Stimulated activated memory B cell treated with anti-CD40 and anti-IgM and Interleukin-4, amounts not matched to agents 10 μg/mL and 1 μg/mL and 100 μg/mL, for 72 hours (primary cell): ENCODE measurements at regions not wholly inside any gene's neighbourhood (a gene's known extent, or its start where the extent isn't known, plus 50 kb on each side); places are given as distances from the start of the nearest gene placed in this dataset.
"Not testable (repeated sequence)": the region's sequence is repeated elsewhere in the genome, so short reads cannot be mapped to it uniquely, and the experiment has no call there.

Experiments used
- ATAC-seq: fragments of 150-1000 bp; cut with Tn5 transposase; 2 replicates; pipeline ENCODE4 v1.10.0; 2021
- H3K27ac Mint-ChIP-seq: one replicate; pipeline ENCODE4 v1.8.0; 2022; ENCODE audit warnings: mild to moderate bottlenecking, mixed read lengths
- H3K27me3 Mint-ChIP-seq: one replicate; pipeline ENCODE4 v1.8.0; 2022; ENCODE audit warnings: mixed read lengths
- H3K36me3 Mint-ChIP-seq: one replicate; pipeline ENCODE4 v1.8.0; 2022; ENCODE audit warnings: mixed read lengths
- H3K4me1 Mint-ChIP-seq: one replicate; pipeline ENCODE4 v1.8.0; 2022; ENCODE audit warnings: mixed read lengths
- H3K4me3 Mint-ChIP-seq: one replicate; pipeline ENCODE4 v1.8.0; 2022; ENCODE audit warnings: mild to moderate bottlenecking, moderate library complexity, mixed read lengths
- H3K9me3 Mint-ChIP-seq: one replicate; pipeline ENCODE4 v1.8.0; 2022; ENCODE audit warnings: mixed read lengths

DNA sequence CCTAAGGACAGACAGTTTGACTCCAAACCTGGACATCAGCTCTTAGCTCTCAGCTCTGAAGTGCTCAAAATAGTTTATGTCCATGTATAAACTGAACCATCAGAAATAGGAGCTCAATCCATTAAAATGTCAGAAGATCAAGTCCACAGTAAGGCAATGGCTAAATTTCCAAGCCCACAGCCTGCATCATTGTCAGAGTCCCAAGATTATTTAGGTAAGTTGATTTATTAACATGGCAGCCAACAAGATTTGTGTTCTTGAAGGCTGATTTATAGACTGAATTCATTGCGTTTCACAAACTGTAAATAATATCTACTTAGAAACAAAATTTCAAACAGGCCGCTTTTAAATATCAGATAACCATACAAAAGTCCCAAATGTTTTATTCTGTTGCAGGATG is 286.5 kb upstream of the ADGRL3 start:
- no peak overlapping the region for H3K27ac Mint-ChIP-seq
- no peaks in the 10 kb centered on the region for H3K27me3 Mint-ChIP-seq
- no peaks in the 10 kb centered on the region for H3K36me3 Mint-ChIP-seq
- no peak for ATAC-seq
- peaks cover 3% of the 10 kb centered on the region for H3K9me3 Mint-ChIP-seq
- H3K4me3 Mint-ChIP-seq, result no peak overlapping the region
- H3K4me1 Mint-ChIP-seq, result no peaks in the 10 kb centered on the region

- H3K4me3 Mint-ChIP-seq, H3K4me1 Mint-ChIP-seq, ATAC-seq, H3K9me3 Mint-ChIP-seq, H3K27ac Mint-ChIP-seq, H3K27me3 Mint-ChIP-seq, H3K36me3 Mint-ChIP-seq: not testable (repeated sequence)
Measured at GRCh38 chr4:60921735-60922134, 278.4 kb upstream of the ADGRL3 start.

DNA sequence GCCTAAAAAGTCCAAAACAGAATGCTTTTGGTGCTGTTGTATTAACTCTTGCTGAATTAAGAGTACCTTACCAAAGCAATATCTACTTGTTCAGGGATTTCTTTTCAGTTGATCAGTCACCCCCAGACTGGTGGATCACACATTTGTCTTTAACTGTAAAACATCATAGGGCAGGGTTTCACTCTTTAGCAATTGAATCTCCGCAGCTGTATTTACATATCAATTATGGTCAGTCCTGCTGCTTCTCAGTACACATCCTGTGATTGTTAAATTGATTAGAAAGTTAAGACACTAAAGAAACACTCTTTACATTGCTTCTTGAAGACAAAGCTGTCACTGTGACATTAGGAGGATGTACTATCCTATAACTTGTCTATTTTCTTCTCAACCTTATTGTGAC is 277.1 kb upstream of the ADGRL3 start:
- no peak overlapping the region for H3K27ac Mint-ChIP-seq
- H3K9me3 Mint-ChIP-seq, result no peaks in the 10 kb centered on the region
- no peaks in the 10 kb centered on the region for H3K36me3 Mint-ChIP-seq
- H3K4me3 Mint-ChIP-seq, result no peak overlapping the region
- no peak for ATAC-seq
- no peaks in the 10 kb centered on the region for H3K4me1 Mint-ChIP-seq
- H3K27me3 Mint-ChIP-seq, result no peaks in the 10 kb centered on the region

DNA sequence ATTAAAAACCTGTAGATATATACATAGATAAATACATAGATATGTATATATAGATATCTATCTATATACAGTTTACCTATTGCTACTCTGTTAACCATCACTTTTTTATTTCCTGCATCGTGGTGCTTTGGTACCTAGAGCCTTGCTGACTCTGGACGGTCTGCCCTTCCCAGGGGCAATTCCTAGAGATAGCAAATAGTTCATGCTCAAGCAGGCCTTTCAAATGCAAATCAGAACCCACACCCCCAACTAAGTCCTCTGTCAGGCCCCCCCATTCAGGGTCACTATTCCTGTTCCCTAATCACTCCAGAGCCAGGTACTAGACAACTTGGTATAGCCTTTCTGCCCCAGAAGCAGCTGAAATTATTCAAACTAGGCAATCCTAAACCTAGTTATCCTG is 273.5 kb upstream of the ADGRL3 start:
- no peaks in the 10 kb centered on the region for H3K36me3 Mint-ChIP-seq
- no peak for ATAC-seq
- H3K27me3 Mint-ChIP-seq, result no peaks in the 10 kb centered on the region
- peaks cover 1% of the 10 kb centered on the region for H3K9me3 Mint-ChIP-seq
- no peak overlapping the region for H3K4me3 Mint-ChIP-seq
- H3K4me1 Mint-ChIP-seq, result no peaks in the 10 kb centered on the region
- no peak overlapping the region for H3K27ac Mint-ChIP-seq

DNA sequence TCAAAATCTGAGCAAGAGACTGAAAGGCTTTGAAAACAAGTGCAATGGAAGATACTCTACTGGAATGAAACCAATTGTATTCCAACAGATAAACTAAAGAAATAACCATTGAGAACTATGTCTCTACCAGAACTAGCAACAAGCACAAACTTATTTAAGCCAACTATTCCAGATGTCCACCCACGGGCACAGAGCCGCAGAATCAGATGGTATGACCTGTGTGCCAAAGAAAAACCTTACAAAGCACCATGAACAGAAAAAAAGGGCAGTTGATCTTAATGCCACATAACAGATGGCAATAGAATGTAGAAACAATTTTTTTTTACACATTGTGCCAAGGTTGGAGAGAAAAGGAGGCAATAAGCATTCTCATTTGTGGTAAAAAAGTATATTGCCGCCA is 269.3 kb upstream of the ADGRL3 start:
- ATAC-seq, result no peak
- Mint-ChIP-seq H3K27me3 (no peaks in the 10 kb centered on the region), H3K36me3 (no peaks in the 10 kb centered on the region), H3K9me3 (peaks cover 2% of the 10 kb centered on the region), H3K27ac (no peak overlapping the region), H3K4me3 (no peak overlapping the region), H3K4me1 (no peaks in the 10 kb centered on the region)

GRCh38 chr4:60934566-60935295 is 265.4 kb upstream of the ADGRL3 start:
- Mint-ChIP-seq H3K9me3 (peaks cover 5% of the 10 kb centered on the region), H3K36me3 (no peaks in the 10 kb centered on the region), H3K27ac (no peak overlapping the region), H3K4me3 (no peak overlapping the region), H3K27me3 (no peaks in the 10 kb centered on the region), H3K4me1 (no peaks in the 10 kb centered on the region)
- no peak for ATAC-seq

DNA sequence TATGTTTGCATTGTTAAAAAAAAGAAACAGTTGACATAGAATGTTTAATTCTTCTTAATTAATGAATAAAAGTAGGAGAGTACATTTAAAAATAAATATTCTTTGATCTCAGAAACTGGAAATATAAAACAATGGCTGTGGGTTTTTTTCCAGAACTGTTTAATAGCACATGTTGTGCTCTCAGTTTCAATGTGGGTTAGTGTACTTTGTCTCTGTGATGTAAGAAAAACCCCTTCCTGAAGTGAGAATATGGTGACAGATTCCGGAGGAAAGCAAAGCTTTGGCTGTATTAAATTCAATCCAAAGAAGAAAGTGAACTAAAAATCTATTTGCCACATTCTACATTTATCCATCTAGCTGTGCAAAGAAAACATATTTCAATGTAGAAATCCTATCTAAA is 261.9 kb upstream of the ADGRL3 start:
- H3K36me3 Mint-ChIP-seq, result no peaks in the 10 kb centered on the region
- no peak overlapping the region for H3K4me3 Mint-ChIP-seq
- no peaks in the 10 kb centered on the region for H3K27me3 Mint-ChIP-seq
- peaks cover 3% of the 10 kb centered on the region for H3K9me3 Mint-ChIP-seq
- no peaks in the 10 kb centered on the region for H3K4me1 Mint-ChIP-seq
- ATAC-seq, result no peak
- H3K27ac Mint-ChIP-seq, result no peak overlapping the region

- no peaks in the 10 kb centered on the region for H3K4me1 Mint-ChIP-seq
- peaks cover 3% of the 10 kb centered on the region for H3K9me3 Mint-ChIP-seq
- ATAC-seq, result no peak
- no peaks in the 10 kb centered on the region for H3K36me3 Mint-ChIP-seq
- no peak overlapping the region for H3K27ac Mint-ChIP-seq
- no peaks in the 10 kb centered on the region for H3K27me3 Mint-ChIP-seq
- no peak overlapping the region for H3K4me3 Mint-ChIP-seq
Measured at GRCh38 chr4:60938621-60939020, 261.5 kb upstream of the ADGRL3 start.

- H3K27ac Mint-ChIP-seq, result no peak overlapping the region
- no peaks in the 10 kb centered on the region for H3K27me3 Mint-ChIP-seq
- H3K4me3 Mint-ChIP-seq, result no peak overlapping the region
- ATAC-seq, result no peak
- no peaks in the 10 kb centered on the region for H3K9me3 Mint-ChIP-seq
- H3K4me1 Mint-ChIP-seq, result no peaks in the 10 kb centered on the region
- H3K36me3 Mint-ChIP-seq, result no peaks in the 10 kb centered on the region
Measured at GRCh38 chr4:60944060-60944459, 256.1 kb upstream of the ADGRL3 start.

DNA sequence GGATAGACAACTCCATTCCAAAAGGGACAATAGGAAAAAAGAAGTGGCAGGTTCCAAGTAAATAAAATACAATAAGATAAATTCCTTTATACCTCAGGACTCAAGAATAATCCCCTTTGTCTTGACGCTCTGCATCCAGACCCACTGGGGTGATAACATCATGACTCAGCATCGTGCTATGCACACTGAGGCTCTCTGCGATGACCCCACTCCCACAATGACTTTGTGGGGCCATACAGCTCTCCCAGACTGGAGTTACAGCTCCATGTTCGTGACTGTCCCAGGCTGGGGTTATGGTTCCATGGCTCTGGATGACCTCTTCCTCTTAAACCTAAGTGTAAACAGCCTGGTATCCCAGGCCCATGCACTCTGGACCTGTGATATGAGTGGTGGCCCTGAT is 254.5 kb upstream of the ADGRL3 start:
- Mint-ChIP-seq H3K4me1 (no peaks in the 10 kb centered on the region), H3K27ac (no peak overlapping the region), H3K4me3 (no peak overlapping the region), H3K27me3 (no peaks in the 10 kb centered on the region), H3K9me3 (no peaks in the 10 kb centered on the region), H3K36me3 (no peaks in the 10 kb centered on the region)
- ATAC-seq, result no peak

- Mint-ChIP-seq H3K9me3 (no peaks in the 10 kb centered on the region), H3K27ac (no peak overlapping the region), H3K27me3 (no peaks in the 10 kb centered on the region), H3K4me3 (no peak overlapping the region), H3K4me1 (no peaks in the 10 kb centered on the region), H3K36me3 (no peaks in the 10 kb centered on the region)
- ATAC-seq, result no peak
Measured at GRCh38 chr4:60948008-60948407, 252.1 kb upstream of the ADGRL3 start.

DNA sequence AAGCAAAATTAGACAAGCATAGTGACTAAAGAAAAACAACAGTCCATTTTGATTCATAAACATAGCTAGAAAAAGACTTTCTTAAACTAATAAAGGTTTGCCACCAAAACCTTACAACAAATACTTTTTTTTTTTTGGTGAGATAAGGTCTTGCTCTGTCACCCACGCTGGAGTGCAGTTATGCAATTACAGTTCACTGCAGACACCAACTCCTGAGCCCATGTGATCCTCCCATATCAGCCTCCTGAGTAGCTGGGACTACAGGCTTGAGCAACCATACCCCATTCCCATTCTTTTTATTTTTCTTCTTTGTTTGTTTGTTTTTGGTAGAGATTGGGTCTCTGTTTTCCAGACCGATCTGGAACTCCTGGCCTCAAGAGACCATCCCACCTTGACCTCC is 247.2 kb upstream of the ADGRL3 start:
- H3K27ac Mint-ChIP-seq, result no peak overlapping the region
- no peaks in the 10 kb centered on the region for H3K4me1 Mint-ChIP-seq

DNA sequence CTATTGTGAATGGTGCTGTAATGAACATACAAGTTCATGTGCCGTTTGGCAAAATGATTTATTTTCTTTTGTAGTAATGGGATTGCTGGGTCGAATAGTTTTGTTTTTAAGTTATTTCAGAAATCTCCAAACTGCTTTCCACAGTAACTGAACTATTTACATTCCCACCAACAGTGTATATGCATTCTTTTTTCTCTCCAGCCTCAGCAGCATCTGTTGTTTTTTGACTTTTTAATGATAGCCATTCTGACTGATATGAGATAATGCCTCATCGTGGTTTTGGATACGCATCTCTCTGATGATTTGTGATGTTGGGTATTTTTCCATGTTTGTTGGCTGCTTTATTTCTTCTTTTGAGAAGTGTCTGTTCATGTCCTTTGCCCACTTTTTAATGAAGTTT is 246.3 kb upstream of the ADGRL3 start:
- no peak for ATAC-seq
- H3K27ac Mint-ChIP-seq, result no peak overlapping the region
- H3K27me3 Mint-ChIP-seq, result no peaks in the 10 kb centered on the region

More for the DNA sequence above, 247.2 kb upstream of the ADGRL3 start:
- Mint-ChIP-seq H3K36me3 (no peaks in the 10 kb centered on the region), H3K27me3 (no peaks in the 10 kb centered on the region), H3K4me3 (no peak overlapping the region), H3K9me3 (peaks cover 8% of the 10 kb centered on the region)
- ATAC-seq, result no peak

DNA sequence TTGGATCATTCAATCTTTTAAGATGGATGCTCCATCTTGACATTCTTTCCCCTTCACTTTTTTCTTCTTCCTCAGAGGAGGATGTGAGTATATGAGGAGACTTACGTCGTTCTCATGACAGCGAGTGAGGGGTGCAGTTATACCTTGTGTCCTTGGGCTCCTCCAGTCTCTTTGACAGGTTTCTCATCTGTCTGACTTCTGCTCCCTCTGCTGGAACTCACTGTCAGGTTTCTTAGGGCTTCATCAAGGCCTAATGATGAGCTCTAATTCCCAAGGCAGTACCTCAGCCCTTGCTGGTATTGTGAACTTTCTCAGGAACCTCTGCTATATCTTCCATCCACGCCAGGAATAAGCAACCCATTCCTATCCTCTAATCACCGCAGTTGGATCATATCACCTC is 237.8 kb upstream of the ADGRL3 start:
- peaks cover 15% of the 10 kb centered on the region for H3K9me3 Mint-ChIP-seq
- ATAC-seq, result no peak
- H3K36me3 Mint-ChIP-seq, result no peaks in the 10 kb centered on the region
- H3K4me3 Mint-ChIP-seq, result no peak overlapping the region
- H3K27ac Mint-ChIP-seq, result no peak overlapping the region
- H3K4me1 Mint-ChIP-seq, result no peaks in the 10 kb centered on the region
- H3K27me3 Mint-ChIP-seq, result no peaks in the 10 kb centered on the region

More for the DNA sequence above, 246.3 kb upstream of the ADGRL3 start:
- Mint-ChIP-seq H3K4me1 (no peaks in the 10 kb centered on the region), H3K36me3 (no peaks in the 10 kb centered on the region), H3K9me3 (peaks cover 8% of the 10 kb centered on the region), H3K4me3 (no peak overlapping the region)

DNA sequence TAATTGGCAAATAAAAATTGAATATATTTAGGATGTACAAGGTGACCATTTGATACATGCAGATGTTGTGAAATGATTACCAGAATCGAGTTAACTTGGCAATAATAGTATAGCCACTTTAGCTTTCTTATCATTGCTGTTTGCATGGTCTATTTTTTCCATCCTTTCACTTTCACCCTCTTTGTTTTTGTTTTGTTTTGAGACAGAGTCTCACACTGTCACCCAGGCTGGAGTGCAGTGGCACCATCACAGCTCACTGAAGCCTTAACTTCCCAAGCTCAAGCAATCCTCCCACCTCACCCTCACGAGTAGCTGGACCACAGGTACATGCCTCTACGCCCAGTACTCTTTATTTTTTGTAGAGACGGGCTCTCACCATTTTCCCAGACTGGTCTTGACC is 218.6 kb upstream of the ADGRL3 start:
- Mint-ChIP-seq H3K4me3 (no peak overlapping the region), H3K4me1 (no peaks in the 10 kb centered on the region), H3K27ac (no peak overlapping the region), H3K36me3 (no peaks in the 10 kb centered on the region), H3K27me3 (no peaks in the 10 kb centered on the region), H3K9me3 (peaks cover 14% of the 10 kb centered on the region)
- no peak for ATAC-seq

GRCh38 chr4:60989141-60989540 is 211.0 kb upstream of the ADGRL3 start:
- Mint-ChIP-seq H3K27ac (no peak overlapping the region), H3K9me3 (peaks cover 12% of the 10 kb centered on the region), H3K36me3 (no peaks in the 10 kb centered on the region), H3K4me1 (no peaks in the 10 kb centered on the region), H3K27me3 (no peaks in the 10 kb centered on the region), H3K4me3 (no peak overlapping the region)
- no peak for ATAC-seq

DNA sequence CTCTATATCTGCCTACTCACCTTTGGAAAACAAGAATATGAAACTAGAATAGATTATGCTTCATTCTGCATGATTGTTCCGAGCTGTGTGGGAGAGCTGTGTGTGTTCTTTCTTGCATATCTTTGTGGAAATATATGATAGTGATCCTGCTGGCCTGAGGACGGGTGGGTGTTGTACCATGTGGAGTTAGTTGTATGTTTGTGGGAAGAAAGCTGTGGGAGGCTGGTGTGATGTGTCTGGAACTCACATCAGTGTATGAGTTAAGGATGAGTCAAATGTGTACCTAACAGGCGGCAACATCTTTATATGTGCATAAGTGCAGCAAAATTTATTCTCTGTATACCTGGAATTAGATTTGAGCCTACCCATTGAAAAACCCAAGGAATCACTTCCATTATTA is 208.1 kb upstream of the ADGRL3 start:
- no peaks in the 10 kb centered on the region for H3K27me3 Mint-ChIP-seq
- H3K4me3 Mint-ChIP-seq, result no peak overlapping the region
- H3K4me1 Mint-ChIP-seq, result no peaks in the 10 kb centered on the region
- H3K27ac Mint-ChIP-seq, result no peak overlapping the region
- H3K9me3 Mint-ChIP-seq, result peaks cover 3% of the 10 kb centered on the region
- no peaks in the 10 kb centered on the region for H3K36me3 Mint-ChIP-seq
- ATAC-seq, result no peak
